GM04504 (cell line): ENCODE measurements at regions not wholly inside any gene's neighbourhood (a gene's known extent, or its start where the extent isn't known, plus 50 kb on each side); places are given as distances from the start of the nearest gene placed in this dataset.
"Not testable (repeated sequence)": the region's sequence is repeated elsewhere in the genome, so short reads cannot be mapped to it uniquely, and the experiment has no call there.

Experiments
- DNase-seq: peaks from one replicate; pipeline ENCODE4 v3.0.0-alpha.2; 2012; ENCODE audit warnings: low read depth

GRCh38 chr5:51172903-51173626 is 210.2 kb upstream of the ISL1 start:
- no peak for DNase-seq

- no peak for DNase-seq
These were observed 201.9 kb upstream of the ISL1 start for GRCh38 chr5:51181208-51181894.

GRCh38 chr5:51185850-51186329 is 197.4 kb upstream of the ISL1 start:
- DNase-seq, result no peak

- no peak for DNase-seq
These were observed 195.2 kb upstream of the ISL1 start for GRCh38 chr5:51188001-51188591.

- DNase-seq, result no peak
These were observed 188.6 kb upstream of the ISL1 start for GRCh38 chr5:51194671-51195070.

GRCh38 chr5:51201024-51201423 is 182.2 kb upstream of the ISL1 start:
- DNase-seq, result no peak

GRCh38 chr5:51201708-51202107 is 181.5 kb upstream of the ISL1 start:
- DNase-seq, result no peak

- no peak for DNase-seq
These were observed 181.1 kb upstream of the ISL1 start for GRCh38 chr5:51202161-51202560.

GRCh38 chr5:51203598-51203997 is 179.7 kb upstream of the ISL1 start:
- DNase-seq, result no peak

GRCh38 chr5:51208296-51208695 is 175.0 kb upstream of the ISL1 start:
- DNase-seq, result no peak

- DNase-seq, result no peak
These were observed 168.5 kb upstream of the ISL1 start for GRCh38 chr5:51214746-51215145.

GRCh38 chr5:51225789-51226742 is 157.2 kb upstream of the ISL1 start:
- DNase-seq, result no peak

GRCh38 chr5:51227963-51228470 is 155.2 kb upstream of the ISL1 start:
- DNase-seq, result no peak

- no peak for DNase-seq
These were observed 152.9 kb upstream of the ISL1 start for GRCh38 chr5:51230336-51230735.

- no peak for DNase-seq
These were observed 140.8 kb upstream of the ISL1 start for GRCh38 chr5:51242456-51242855.

GRCh38 chr5:51250957-51251356 is 132.3 kb upstream of the ISL1 start:
- not testable (repeated sequence) for DNase-seq

- DNase-seq, result no peak
These were observed 112.0 kb upstream of the ISL1 start for GRCh38 chr5:51271261-51271660.

- no peak for DNase-seq
These were observed 110.2 kb upstream of the ISL1 start for GRCh38 chr5:51273021-51273420.

- no peak for DNase-seq
These were observed 109.4 kb upstream of the ISL1 start for GRCh38 chr5:51273871-51274270.

GRCh38 chr5:51275428-51275827 is 107.8 kb upstream of the ISL1 start:
- no peak for DNase-seq

GRCh38 chr5:51276250-51276649 is 107.0 kb upstream of the ISL1 start:
- DNase-seq, result no peak

GRCh38 chr5:51278539-51278938 is 104.7 kb upstream of the ISL1 start:
- no peak for DNase-seq
